K562 (cell line): ENCODE measurements at regions not wholly inside any gene's neighbourhood (a gene's known extent, or its start where the extent isn't known, plus 50 kb on each side); places are given as distances from the start of the nearest gene placed in this dataset.

Source experiments
- ELF4 ChIP-seq: fragments of 450-650 bp; formaldehyde crosslinking; IDR thresholded peaks from 2 replicates; pipeline ENCODE4 v1.4.0; 2022; ENCODE audit warnings: missing genetic modification characterization
- MTA3 ChIP-seq: fragments of 450-650 bp; formaldehyde crosslinking; IDR thresholded peaks from 2 replicates; pipeline ENCODE4 v1.6.1; 2017; ENCODE audit warnings: mild to moderate bottlenecking, borderline replicate concordance
- TF ChIP-seq, protein P1 (sequence below): fragments of 250-450 bp; sonication (Bioruptor Pico); IDR thresholded peaks from 2 replicates; pipeline ENCODE4 v1.5.1; 2021; ENCODE audit warnings: mild to moderate bottlenecking
- TF ChIP-seq, protein P2 (sequence below), 3 experiments: IDR thresholded peaks in 2 of 3; conservative IDR thresholded peaks in 1 of 3; 2 replicates each; pipeline ENCODE4 v1.5.1; 2011 to 2012; ENCODE audit warnings: low read length in 3 of 3, mild to moderate bottlenecking in 3 of 3, control low read depth in 2 of 3, improper control_type of control experiment in 1 of 3, inconsistent platforms in 1 of 3, low read depth in 1 of 3, mixed read lengths in 1 of 3, moderate library complexity in 1 of 3; ENCODE audit not compliant: insufficient read depth in 2 of 3
- TF ChIP-seq, protein P3 (sequence below), 2 experiments: fragments of 450-650 bp in 1 of 2; IDR thresholded peaks; 2 replicates each; pipeline ENCODE4 v1.6.1; 2011 to 2017; ENCODE audit warnings: low read depth in 2 of 2, antibody characterized with exemption in 1 of 2, borderline replicate concordance in 1 of 2, low read length in 1 of 2, mild to moderate bottlenecking in 1 of 2, mixed read lengths in 1 of 2; ENCODE audit not compliant: control insufficient read depth in 1 of 2

DNA sequence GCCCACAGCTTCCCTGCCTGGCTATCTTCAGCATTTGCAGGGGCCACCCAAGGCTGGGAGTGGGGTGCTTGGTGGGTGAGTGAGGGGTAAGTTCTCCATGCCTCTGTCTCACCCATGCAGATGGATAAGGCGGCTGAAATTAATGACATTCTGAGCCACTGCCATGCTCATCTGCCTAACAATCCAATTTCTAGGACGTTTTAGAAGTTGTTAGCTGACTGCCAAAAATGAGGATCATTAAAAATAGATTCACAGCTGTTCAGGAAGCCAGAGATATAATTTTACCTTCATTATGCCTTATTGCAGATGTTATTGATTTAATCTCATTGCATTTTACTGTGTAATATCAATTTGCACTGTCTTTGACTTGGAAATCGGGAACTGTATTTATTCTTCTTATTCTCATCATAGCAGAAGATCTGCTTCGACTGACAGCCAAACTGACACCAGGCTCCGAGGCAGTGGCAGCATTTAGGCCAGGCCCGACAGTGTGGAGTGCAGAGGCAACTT, 334.4 kb upstream of the NPVF start:
- TF ChIP-seq, protein P1, sequence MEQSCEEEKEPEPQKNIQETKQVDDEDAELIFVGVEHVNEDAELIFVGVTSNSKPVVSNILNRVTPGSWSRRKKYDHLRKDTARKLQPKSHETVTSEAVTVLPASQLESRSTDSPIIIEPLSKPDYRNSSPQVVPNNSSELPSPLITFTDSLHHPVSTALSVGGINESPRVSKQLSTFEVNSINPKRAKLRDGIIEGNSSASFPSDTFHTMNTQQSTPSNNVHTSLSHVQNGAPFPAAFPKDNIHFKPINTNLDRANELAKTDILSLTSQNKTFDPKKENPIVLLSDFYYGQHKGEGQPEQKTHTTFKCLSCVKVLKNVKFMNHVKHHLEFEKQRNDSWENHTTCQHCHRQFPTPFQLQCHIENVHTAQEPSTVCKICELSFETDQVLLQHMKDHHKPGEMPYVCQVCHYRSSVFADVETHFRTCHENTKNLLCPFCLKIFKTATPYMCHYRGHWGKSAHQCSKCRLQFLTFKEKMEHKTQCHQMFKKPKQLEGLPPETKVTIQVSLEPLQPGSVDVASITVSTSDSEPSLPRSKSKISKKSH (CRISPR knock-in tag), result no peak
- TF ChIP-seq, protein P2, sequence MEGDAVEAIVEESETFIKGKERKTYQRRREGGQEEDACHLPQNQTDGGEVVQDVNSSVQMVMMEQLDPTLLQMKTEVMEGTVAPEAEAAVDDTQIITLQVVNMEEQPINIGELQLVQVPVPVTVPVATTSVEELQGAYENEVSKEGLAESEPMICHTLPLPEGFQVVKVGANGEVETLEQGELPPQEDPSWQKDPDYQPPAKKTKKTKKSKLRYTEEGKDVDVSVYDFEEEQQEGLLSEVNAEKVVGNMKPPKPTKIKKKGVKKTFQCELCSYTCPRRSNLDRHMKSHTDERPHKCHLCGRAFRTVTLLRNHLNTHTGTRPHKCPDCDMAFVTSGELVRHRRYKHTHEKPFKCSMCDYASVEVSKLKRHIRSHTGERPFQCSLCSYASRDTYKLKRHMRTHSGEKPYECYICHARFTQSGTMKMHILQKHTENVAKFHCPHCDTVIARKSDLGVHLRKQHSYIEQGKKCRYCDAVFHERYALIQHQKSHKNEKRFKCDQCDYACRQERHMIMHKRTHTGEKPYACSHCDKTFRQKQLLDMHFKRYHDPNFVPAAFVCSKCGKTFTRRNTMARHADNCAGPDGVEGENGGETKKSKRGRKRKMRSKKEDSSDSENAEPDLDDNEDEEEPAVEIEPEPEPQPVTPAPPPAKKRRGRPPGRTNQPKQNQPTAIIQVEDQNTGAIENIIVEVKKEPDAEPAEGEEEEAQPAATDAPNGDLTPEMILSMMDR (IDR thresholded peaks at IDR 0.05 in 2 of 3, conservative IDR thresholded peaks at IDR 0.05 in 1 of 3; ENCODE audit: insufficient read depth in 2 of 3, low read depth in 1 of 3, low read length in 3 of 3), result no peak
- no peak for TF ChIP-seq MTA3
- TF ChIP-seq, protein P3, sequence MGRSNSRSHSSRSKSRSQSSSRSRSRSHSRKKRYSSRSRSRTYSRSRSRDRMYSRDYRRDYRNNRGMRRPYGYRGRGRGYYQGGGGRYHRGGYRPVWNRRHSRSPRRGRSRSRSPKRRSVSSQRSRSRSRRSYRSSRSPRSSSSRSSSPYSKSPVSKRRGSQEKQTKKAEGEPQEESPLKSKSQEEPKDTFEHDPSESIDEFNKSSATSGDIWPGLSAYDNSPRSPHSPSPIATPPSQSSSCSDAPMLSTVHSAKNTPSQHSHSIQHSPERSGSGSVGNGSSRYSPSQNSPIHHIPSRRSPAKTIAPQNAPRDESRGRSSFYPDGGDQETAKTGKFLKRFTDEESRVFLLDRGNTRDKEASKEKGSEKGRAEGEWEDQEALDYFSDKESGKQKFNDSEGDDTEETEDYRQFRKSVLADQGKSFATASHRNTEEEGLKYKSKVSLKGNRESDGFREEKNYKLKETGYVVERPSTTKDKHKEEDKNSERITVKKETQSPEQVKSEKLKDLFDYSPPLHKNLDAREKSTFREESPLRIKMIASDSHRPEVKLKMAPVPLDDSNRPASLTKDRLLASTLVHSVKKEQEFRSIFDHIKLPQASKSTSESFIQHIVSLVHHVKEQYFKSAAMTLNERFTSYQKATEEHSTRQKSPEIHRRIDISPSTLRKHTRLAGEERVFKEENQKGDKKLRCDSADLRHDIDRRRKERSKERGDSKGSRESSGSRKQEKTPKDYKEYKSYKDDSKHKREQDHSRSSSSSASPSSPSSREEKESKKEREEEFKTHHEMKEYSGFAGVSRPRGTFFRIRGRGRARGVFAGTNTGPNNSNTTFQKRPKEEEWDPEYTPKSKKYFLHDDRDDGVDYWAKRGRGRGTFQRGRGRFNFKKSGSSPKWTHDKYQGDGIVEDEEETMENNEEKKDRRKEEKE (IDR thresholded peaks at IDR 0.05; ENCODE audit: borderline replicate concordance in 1 of 2, control insufficient read depth in 1 of 2, low read depth in 2 of 2, low read length in 1 of 2), result no peak
- no peak for TF ChIP-seq ELF4 (CRISPR knock-in tag)
